SU-DHL-6 (cell line): ENCODE measurements at regions not wholly inside any gene's neighbourhood (a gene's known extent, or its start where the extent isn't known, plus 50 kb on each side); places are given as distances from the start of the nearest gene placed in this dataset.

ENCODE experiments used
- CTCF ChIP-seq: fragments of 200-600 bp; sonication (generic); IDR thresholded peaks from one replicate; pipeline ENCODE4 v1.5.1; 2017; ENCODE audit warnings: antibody characterized with exemption, mild to moderate bottlenecking, low read length, moderate library complexity; ENCODE audit not compliant: insufficient read depth, poor library complexity, severe bottlenecking
- EZH2phosphoT487 ChIP-seq: fragments of 200-600 bp; sonication (generic), shearing (Covaris generic); conservative IDR thresholded peaks from 2 replicates; pipeline ENCODE4 v1.6.1; 2018; ENCODE audit warnings: mild to moderate bottlenecking, antibody characterized with exemption, low read length, moderate library complexity, mixed read lengths

GRCh38 chr16:73405851-73406250 lies 357.9 kb upstream of the ZFHX3 start:
- TF ChIP-seq CTCF (no peak), EZH2phosphoT487 (no peak)
